ENCODE measurements at regions not wholly inside any gene's neighbourhood (a gene's known extent, or its start where the extent isn't known, plus 50 kb on each side); places are given as distances from the start of the nearest gene placed in this dataset.
"Not testable (repeated sequence)": the region's sequence is repeated elsewhere in the genome, so short reads cannot be mapped to it uniquely, and the experiment has no call there.

DNA sequence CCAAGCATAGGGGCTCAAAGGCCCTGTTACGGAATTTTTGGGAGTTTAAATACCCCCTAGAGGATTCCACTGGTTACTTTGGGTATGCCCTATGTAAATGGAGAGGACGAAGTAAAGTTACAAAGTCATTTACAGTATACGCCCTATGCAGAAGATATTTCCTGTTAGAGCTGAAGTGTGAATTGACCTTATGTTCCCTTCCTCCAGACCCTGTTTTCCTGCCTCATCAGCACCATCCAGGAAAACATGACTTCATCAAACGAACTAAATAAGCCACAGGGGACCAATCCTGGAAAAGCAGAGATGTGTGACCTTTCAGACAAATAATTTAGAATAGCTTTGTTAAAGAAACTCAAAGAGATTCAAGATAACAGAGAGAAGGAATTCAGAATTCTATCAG, 177.4 kb downstream of the SQOR start:
- DNase-seq = no peak

DNA sequence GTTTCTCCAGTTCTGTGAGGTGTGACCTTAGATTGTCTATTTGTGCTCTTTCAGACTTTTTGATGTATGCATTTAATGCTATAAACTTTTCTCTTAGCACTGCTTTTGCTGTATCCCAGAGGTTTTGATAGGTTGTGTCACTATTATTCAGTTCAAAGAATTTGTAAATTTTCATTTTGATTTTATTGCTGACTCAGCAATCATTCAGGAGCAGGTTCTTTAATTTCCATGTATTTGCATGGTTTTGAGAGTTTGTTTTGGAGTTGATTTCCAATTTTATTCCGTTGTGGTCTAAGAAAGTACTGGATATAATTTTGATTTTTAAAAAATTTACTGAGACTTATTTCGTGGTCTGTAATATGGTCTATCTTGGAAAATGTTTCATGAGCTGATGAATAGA, 182.7 kb downstream of the SQOR start:
- not testable (repeated sequence) for DNase-seq

DNA sequence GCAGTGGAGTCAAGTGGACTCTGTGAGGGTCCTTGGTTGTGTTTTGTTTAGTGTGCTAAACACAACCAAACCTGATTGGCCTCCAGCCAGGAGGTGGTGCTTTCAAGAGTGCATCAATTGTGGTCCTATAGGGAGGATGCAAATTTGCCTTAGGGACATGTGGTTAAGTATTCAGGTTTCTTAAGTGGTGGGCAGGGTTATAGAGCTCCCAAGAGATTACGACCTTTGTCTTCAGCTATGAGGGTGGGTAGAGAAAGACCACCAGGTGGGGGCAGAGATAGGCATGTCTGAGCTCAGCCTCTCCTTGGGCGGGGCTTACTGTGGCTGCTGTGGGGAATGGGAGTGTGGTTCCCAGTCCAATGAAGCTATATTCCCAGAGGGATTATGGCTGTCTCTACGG, 186.6 kb downstream of the SQOR start:
- DNase-seq = no peak

DNA sequence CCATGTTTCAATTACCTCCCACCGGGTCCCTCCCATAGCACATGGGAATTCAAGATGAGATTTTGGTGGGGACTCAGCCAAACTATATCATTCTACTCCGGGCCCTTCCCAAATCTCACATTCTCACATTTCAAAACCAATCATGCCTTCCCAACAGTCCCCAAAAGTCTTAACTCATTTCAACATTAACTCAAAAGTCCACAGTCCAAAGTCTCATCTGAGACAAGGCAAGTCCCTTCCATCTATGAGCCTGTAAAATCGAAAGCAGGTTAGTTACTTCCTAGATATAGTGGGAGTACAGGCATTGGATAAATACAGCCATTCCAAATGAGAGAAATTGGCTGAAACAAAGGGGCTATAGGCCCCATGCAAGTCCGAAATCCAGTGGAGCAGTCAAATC, 188.1 kb downstream of the SQOR start:
- DNase-seq = not testable (repeated sequence)

DNA sequence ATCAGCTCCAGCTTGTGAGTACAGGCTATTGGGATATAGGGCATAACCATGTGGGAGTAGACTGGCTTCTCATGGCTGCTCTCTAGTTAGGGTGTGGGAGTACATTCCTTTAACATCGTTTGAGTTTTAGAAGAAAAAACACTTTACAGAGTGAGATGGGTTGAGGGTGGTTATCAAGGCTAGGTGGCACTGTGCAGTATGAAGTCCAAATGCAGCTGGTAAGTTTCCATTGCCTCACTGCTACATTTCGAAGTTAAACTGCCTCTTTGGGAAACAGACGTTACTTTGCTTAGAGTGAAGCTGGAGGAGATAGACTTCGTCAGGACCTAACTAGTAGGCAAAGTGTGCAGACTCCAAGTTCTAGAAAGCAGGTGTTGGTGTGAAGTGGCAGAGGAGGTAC, 192.4 kb downstream of the SQOR start:
- no peak for DNase-seq

DNA sequence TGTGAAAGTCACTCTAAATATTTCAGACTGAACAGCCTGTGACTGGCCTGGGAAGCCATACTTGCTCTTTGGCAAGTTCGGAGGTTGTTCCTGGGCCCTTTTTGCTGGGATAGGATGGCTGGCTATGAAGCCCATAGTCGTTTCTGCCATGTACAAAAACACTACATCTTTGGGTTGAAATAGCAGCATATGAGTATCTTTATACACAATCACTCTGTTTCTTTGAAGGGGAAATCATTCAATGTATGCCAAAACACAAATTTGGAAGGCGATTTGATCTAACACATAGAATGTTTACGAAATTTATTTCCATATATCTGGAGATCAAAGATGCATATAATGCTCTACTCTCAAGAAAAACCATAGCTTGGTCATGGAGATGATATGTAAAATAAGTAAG, 192.9 kb downstream of the SQOR start:
- DNase-seq = no peak

DNA sequence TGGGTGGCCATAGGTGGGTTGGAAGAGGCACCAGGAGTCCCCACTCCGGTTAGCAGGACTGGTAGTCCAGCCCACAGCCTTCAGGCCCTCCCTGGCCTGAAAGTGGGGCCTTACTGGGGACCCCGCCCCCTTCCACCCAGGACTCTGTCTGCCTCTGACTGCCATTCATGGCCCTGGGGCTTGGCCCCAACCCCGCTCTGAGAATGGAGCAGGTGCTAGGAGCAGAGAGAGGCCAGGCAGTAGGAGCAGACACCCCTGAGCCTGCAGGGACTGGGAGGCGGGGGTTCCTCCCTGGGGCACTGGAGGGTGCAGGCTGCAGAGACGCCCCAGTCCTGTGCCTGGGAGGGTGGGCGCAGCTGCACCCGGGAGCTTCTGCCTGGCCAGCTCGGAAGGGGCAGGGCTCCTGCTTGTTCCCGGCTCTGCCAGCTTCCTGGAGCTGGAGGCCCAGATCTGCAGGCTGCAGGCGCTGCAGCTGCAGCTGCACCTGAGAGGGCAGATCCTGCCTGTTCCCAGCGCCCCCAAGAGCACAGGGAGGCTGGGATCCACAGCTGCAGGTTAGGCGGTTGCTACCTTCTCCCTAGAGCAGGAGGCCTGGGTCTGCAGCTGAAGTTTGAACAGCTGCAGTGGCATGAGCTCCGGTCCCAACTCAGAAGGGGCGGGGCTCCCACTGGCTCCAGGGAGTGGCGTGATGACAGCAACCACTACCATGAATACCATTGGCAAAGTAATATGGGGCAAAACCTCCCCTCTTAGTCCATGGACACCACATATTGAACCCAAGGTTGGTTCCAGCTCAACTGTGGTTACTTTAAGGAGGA, 194.7 kb downstream of the SQOR start:
- DNase-seq = peak; percentile 96

DNA sequence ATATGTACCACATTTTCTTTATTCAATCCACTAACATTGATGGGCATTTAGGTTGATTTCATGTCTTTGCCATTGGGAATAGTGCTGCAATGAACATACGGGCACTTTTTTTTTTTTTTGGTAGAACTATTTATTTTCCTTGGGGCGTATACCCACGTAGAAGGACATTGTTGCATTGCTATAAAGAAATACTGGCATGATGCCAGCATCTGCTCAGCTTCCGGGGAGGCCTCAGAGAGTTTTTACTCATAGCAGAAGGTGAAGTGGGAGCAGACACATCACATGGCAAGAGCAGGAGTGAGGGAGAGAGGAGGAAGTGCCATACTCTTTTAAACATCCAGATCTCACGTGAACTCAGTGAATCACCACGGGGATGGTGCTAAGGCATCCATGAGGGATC, 197.0 kb downstream of the SQOR start:
- DNase-seq = no peak

DNA sequence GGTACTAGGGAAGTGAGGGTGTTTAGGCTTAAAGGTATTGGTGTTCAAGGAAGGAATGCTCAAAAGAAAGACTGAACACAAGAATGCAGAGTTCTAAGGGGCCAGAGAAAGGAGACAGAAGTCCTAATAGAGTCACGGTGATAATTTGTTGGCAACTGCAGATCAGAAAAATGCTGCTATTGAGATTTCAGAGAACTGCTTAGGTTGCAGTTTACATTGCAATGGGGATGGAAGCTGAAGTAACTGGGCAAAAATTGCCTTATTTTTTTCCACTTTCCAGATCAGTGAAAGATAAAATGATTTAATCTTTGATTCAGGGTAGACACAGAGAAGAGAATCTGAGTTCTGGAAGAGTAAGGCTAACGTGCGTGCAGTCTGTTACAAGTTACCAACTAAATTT, 199.8 kb downstream of the SQOR start:
- DNase-seq = no peak

DNA sequence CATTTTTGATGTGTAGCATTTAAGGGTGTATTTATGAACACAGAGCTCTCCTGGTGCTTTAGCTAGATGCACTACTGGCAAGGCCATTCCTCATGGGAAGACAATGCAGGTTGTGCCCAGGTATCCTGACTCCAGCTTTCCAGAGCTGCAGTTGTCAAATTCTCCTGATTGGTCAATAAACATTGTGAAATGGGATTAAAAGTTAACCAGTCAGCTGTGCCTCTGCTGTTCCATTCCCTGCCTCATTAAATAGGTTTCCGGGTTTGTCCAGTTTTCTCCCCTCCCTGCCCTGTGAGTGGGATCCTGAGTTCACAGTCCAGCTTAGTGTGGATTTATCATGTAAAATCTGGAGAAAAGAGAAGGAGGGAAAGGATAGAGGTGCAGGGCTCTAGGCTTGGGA, 207.3 kb downstream of the SQOR start:
- DNase-seq = no peak

DNA sequence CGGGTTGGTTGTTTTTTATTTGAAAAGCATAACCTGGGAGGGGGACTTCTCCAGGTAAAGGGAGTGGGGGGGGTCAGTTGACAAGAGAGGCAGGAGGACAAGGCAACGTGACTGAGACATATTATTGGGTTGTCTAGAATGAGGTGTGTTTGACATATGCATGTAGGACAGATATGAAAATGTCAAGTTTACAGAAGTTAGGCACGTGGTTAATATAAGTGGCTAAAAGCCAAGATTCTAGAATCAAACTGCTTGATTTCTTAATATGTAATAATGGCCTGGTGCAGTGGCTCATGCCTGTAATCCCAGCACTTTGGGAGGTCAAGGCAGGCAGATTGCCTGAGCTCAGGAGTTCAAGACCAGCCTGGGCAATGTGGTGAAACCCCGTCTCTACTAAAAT, 212.8 kb downstream of the SQOR start:
- no peak for DNase-seq

DNA sequence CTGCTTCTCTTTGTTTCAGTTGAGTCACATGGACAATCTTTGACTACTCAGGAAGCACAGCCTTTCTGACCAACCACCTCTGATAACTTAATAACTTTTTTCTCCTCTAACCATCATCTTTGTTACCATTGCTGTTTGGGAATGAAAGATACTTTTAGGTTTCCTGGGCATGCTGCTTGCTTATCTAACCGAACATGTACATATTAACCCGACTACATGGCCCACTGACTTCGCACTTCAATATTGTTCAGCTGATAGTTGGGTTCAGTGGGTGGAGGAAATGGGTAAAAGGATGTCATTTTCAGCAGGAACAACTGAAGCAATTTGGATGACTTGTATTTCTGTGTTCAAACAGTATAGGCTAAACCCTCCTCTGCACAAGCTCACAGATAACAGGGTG, 214.3 kb downstream of the SQOR start:
- no peak for DNase-seq

DNA sequence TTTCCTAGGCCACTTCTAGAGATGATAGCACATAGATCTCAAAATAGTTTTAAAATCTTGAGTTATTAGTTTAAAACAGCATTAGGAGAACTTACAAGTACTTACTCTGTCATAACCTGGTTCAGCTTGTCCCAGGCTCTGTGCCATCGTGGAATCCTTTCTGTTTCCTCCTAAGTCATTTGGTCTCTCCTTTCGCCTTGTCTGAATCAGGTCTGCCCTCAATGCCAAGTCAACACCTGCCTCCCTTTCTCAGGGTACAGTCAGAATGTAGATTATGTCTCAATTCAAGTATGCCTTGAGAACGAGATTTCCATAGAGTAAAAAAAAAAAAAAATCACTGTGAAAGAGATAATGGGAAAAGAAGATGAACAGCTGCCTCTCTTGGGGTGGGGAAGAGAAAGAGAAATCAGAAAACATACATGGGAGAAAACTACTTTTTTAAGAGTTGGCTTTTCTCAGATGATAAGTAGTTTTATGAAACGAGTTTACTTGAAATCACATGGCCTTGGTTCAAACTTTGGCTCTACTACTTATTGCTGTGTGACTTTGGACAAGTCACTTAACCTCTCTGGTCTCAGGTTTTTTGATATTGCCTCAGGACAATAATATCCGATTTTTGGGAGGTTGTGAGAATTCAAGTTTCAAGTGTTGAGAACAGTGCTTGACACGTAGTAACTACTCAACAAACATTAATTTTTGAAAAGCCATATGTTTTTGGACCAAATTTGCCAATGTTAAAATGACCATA, 219.8 kb downstream of the SQOR start:
- no peak for DNase-seq

DNA sequence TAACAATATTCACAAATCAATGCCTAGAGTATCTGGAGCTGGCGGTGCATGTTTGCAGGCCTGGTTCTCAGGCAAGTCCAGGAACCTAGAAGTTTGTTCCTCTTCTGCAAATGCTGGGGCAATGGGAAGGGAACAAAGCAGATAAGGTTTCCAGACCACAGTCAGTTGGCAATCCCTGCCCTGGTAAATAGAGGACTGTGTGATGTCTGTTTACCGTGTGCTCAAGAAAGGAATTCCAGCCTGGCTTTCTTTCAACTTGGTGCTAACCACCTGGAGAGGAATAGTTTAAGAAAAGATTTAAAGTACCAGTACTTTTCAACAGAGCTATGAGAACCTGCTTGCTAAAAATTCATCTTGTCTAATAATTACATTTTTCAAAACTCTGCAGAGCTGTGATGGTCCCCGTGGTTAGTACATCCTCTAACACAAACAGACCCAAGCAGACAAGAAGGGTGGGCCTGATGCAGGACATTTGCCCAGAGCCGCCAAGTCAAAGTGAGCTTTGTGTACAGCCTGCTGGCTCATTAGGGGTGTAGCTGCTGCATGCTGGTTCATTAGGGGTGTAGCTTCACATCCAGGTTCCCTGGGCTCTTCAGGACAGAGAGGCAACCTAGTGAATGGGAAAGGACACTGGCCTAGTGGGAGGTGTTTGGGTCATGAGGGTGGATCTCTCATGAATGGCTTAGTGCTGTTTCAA, 220.5 kb downstream of the SQOR start:
- peak; percentile 71 for DNase-seq

DNA sequence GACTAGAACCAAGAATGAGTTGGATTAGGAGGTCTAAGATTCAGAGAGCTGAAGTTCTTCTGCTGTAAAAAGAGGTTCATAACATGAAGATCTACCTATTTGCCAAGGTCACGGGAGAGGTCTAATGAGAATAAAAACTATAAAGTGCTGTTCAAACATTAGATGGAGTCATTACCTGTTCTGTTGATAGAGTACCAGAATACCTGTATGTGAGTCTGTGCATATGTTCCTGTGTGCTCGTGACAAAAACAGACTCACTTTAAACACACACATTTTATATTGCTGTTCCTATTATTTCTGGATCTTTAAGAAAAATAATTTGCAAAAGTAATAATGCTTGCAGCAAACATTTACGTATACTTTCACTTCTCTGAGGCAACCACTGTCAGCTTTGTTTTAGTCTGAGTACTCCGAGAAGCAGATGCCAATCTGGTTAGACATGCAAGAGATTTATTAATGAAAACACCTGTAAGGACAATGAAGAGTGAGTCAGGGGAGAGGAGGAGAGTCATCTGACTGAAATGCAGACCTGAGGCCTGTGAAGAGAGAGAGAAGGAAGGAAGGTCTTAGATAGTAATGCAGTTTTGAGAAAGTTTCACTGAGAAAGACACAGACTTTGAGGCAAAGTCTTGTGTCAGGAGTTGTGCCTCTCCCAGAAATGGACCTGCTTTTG, 221.2 kb downstream of the SQOR start:
- DNase-seq = peak; percentile 2

DNA sequence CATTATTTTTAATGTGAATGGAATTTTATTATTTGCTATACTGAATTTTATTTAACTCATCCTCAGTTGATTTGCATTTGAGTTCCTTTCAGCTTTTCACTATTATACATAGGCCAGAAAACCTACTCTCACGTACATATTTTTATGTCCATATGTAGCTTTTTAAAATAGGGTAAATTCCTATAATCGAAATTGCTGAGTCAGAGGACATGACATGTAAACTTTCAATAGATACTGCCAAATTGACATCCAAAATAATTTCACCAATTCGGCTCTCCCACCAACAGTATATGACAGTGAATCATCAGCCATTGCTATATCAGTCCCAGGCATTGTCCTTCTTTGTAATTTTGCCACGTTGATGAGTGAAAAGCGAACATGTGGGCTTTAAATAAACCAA, 222.5 kb downstream of the SQOR start:
- DNase-seq = no peak

DNA sequence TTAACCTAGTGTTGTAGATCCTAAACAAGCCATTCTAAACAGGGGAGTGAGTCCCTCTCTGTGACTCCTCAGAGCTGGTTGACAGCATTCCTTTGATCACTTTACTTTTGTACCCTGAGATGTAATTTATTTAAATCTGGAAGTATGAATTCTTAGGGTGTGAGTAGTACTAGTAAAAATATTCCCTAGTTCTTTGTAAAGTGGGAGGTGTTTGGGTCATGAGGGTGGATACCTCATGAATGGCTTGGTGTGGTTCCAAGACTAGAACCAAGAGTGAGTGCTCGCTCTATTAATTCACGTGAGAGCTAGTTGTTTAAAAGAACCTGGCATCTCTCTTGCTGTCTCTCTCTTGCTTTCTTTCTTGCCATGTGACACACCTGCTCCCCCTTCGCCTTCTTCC, 223.7 kb downstream of the SQOR start:
- no peak for DNase-seq

DNA sequence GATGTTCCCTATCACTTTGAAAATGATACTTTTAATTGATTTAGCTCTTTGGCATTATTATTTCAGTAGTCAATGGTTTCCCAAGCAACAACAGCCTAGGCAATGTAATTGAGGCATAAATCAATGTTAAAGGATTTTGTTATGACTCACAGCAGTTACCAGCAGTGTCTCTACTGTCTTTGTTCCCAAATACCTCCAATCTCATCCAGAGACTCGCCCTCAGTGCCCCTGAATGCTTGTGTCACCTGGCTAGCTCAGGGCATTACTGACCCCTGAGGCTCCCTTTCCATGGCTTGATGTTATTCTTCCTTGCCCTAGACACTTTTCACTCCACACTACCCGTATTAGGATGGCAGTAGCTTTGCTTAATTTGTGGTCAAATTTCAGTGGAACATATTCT, 227.2 kb downstream of the SQOR start:
- no peak for DNase-seq

DNA sequence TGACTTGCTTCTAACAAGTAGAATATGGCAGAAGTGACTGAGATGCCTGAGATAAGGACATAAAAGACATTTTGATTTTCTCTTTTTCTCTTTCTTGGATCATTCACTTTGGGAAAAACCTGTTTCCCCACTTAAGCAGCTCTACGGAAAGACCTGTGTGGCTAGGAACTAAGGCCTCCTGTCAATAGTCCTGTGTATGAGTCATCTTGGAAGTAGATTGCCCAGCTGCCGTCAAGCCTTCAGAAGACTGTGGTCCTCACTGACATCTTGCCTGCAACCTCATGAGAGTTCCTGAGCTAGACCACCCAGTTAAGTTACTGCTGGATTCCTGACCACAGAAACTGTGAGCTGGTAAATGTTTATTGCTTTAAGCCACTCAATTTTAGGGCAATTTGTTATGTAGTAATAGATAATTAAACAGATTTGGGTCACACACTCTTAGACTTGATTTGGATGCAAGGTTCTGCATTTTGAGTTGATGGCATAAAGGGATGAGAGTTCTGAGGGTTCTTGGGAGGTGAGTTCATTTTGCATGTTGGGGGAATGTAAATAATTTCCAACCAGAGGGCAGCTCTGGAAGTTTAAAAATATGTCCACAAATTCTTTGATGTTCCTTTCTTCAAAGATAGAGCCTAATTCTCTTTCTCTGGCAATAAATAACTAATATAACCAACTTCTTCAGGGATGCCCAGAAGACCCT, 229.2 kb downstream of the SQOR start:
- DNase-seq = no peak

DNA sequence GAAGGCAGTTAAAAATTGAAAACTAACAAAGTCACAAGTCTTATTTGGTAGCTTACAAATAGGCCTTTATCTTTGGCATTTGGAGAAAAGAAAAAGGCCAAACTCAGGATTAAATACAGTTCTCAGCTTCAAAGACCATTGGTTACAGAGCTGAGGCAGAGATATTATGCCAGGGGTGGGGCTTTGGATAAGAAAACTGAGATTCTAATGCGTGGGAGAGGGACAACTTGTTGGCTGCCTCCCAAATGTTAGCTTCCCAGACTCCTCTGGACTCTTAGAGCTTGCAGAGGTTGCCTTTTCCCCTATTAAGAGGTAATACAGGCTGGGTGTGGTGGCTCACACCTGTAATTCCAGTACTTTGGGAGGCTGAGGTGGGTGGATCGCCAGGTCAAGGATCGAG, 231.8 kb downstream of the SQOR start:
- no peak for DNase-seq

DNA sequence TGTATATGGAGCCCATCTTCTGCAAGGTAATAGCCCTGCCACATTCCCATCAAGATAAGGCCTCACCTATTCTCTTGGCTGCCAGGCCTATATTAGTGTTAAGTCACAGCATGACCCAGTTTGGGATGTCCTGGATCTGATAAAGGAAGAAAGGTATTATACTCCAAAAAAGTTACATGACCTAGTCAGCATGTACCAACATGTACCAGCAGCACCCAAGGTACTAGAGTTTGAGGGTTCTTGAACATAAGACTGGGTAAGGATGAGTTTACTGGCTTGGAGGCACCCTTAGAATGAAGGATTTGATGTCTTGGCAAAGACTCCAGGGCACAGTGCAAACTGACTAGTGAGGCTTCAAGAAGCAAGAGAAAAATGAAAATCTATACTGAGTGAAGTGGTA, 232.5 kb downstream of the SQOR start:
- no peak for DNase-seq

DNA sequence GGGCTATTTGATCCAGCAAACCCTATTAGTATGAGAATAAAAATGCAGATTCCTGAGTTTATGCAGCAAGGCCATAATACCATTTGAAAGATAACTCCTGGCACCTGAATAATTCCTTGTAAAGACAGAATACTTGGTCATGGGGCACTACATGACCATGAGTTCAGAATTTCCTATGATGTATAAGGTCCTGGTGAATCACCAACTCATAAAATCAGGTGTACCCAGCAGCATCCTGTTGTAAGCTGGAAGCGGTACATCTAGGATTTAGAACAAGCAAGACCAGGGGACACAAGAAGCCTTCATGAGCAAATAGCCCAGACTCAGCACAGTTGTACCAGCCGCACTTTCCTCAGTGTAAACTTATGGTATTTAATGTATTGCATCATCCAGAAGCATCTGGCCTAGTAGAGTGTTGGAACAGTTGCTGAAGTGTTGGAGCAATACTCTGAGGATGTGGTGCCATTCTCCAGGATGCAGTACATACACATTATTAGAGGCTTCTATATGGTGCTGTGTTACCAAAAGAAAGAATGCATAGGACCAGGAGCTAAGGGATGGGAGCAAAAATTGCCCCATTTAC, 233.4 kb downstream of the SQOR start:
- no peak for DNase-seq

Data from NCI-H146 (cell line).